ENCODE measurements at regions not wholly inside any gene's neighbourhood (a gene's known extent, or its start where the extent isn't known, plus 50 kb on each side); places are given as distances from the start of the nearest gene placed in this dataset.
"Not testable (repeated sequence)": the region's sequence is repeated elsewhere in the genome, so short reads cannot be mapped to it uniquely, and the experiment has no call there.

DNA sequence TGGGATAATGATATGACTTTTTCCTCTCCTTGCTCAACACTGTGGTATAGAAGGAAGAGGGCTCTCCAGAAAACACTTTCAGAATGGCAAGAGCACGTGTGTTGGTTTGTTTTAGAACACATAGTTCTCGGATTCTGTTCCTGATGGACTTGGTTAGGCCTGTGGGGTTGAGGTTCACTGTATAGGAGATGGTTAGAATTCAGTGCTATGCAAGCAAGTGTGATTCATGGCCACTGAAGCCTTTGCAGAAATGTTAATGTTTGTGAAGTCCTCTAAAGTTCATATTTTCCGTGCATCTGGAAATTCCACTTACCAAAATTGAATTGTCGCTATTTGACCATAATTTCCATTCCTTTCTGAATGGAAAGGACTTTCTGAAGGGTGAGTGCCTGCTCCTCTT is 233.2 kb upstream of the DDHD1 start:
- DNase-seq, result no peak

DNA sequence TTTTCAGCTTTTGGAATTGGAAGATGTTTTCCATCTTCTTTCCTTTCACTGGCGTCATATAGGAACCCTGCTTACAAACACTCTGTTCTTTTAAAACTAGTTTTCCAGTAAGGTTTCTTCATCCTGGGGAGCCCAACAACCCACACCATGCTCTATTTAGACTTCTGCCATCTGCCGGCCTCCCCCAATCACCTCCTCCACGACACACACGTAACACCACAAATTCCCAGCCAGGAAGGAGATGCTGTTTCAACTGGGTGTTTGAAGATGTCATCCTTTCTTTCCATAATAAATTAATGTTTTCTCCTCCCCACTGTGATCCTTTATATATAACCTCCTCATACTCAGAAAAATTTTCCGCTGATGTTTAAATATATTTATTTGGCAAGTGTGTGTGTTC is 231.4 kb upstream of the DDHD1 start:
- DNase-seq, result no peak

DNA sequence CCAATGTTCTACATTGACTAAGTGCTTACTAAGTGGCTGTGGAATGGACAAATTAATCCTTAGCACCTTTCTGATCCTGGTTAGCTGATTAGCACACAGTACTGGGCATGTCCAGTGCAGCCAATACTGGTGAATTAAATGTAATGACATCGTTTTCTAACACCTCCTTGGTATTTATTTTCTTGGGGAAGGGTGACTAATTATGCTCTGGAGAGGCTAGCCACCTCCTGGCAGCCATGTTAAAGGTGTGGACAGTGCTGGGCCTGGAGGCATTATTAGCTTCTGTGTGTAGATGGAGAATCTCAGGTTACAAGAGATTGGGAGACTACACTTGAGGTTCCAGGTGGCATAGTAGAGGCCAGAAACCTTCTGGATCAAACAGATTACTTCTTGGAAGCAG is 230.9 kb upstream of the DDHD1 start:
- no peak for DNase-seq

DNA sequence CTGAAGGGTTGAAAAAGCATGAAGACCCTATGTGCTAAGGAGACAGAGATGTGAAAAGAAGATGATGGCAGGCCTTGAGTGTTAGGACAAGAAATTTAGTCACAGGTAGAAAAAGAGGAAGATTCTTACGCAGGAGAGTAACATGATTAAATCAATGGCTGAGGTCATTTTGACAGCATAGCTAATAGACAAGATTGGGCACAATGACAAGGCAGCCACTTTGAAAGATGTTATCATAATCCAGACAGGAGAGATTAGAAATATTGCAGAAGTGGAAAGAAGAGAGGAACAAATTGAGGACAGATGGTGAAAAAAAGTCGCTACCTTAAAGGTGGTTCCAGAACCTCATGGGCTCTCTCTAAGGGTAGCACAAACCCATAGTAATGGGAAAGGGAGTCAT is 228.8 kb upstream of the DDHD1 start:
- DNase-seq, result no peak

DNA sequence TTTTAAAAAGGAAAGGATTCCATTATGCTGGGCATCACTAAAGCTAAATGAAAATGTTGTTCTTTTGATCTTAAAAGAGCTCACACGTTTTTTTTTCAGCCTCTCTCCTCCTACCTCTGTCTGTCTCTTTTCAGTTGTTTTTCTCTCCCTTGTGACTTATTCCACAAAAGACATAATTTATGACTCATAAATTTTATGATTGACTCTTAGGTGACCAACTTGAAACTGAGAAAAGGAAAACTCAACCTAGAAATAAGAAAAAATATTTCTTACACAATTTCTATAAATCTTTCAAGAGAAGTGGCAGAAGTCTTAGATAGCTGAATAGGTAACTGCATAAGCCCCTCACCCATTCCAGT is 227.7 kb upstream of the DDHD1 start:
- no peak for DNase-seq

DNA sequence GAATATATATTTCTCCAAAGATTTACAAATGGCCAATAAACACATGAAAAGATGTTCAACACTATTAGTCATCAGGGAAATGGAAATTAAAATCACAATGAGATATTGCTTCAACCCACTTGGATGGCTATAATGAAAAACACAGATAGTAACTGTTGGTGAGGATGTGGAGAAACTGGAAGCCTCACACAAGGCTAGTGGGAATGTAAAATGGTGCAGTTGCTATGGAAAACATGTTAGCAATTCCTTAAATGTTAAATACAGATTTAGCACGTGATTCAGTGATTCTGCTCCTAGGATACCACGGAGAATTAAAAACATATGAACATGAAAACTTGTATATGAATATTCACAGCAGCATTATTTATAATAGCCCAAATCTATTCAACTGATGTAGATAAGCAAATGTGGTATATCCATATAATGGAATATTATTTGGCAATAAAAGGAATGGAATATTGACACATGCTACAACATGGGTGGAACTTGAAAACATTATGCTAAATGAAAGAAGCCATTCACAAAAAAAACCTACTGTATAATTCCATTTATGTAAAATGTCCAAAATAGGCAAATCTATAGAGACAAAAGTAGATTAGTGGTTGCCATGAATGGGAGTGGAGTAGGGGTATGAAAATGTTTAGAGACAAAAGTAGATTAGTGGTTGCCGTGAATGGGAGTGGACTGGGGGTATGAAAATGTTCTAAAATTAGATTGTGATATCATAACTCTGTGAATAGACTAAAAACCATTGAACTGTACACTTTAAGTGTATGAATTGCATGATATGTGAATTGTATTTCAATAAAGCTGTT is 227.1 kb upstream of the DDHD1 start:
- no peak for DNase-seq

DNA sequence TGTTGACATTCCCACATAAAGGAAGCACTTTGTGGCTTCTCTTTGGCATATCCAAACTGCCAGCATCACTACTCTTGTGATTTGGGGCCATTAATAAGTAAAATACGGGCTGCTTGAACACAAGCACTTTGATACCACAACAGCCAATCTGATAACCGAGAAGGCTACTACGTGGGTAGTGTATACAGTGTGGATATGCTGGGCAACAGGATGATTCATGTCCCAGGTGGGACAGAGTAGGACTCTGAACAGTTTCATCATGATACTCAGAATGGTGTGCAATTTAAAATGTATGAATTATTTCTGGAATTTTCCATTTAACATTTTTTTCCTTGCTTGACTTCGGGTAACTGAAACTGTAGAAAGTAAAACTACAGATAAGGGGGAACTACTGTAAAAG is 225.0 kb upstream of the DDHD1 start:
- DNase-seq, result no peak

DNA sequence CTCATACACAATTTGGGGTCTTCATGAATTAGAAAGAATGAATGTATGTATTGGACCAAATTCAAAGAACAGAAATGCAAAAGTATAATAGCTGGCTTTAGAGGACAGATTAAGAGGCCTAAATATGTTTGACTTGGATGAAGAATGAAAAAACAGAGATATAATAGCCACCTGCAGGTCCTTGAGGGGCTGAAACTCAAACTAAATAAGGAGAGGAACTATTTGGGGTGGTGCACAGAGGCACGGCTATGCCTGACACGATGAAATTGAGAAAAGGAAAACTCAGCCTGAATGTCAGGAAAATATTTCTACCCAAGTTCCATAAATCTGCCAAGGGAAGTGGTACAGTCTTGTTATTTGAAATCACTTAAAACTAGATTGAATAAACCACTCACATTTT is 222.9 kb upstream of the DDHD1 start:
- no peak for DNase-seq

DNA sequence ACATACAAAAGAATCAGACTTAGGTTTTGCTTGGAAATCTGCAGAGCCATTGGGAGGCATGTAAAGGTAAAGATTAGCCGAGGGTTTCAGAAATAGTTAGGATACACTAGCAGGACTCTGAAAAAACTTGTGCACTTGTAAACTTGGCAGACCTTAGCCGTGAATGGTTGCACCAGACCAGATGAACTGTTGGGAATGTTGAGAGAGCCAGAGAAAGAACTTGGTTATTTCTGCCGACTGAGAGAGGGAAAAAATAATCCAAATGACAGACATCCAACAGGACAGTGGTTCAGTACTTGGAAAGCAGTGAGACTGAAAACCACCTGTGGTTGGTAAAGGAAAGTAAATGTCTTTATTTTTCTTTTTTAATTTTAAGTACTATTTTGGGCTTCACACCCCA is 222.5 kb upstream of the DDHD1 start:
- DNase-seq, result no peak

DNA sequence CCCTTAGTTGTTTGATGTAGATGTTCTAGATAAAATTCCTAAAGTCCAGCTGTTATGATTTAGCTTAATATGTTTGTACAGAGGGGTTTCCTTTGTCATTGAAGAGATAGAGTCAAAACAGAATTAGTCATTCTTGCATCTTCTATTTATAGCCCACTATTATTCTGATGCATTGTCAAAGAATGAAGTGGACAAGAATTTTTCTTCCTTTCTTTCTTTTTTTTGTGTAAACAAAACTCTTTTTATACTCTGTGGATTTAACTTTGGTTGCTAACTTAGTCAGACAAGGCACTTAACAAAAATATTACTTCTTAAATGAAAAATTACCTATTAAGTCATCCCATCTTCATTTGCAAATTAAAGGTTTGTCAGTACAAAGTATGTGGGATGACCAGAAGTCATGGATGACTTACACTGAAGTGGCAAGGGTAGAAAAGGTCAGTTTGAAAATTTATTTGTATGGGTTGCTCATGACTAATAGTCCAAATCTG is 215.6 kb upstream of the DDHD1 start:
- DNase-seq, result no peak

DNA sequence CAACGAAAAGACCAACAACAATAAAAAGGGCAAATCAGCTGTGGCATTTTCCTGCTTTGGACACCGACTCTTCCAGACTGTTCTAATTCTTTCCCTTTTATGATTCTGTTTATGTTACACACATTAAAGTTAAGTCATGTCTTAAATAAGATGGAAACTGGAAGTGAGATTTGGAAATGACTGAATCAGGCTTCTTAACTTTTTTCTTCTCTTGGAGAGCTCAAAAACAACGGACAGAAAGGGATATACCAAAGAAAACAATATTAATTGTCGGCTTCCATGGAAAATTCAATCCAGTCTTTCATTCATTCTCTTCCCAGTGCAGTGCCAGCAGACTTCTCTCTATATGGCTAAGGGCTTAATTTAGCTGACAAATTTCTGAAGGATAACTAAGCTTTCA is 214.9 kb upstream of the DDHD1 start:
- DNase-seq, result no peak

DNA sequence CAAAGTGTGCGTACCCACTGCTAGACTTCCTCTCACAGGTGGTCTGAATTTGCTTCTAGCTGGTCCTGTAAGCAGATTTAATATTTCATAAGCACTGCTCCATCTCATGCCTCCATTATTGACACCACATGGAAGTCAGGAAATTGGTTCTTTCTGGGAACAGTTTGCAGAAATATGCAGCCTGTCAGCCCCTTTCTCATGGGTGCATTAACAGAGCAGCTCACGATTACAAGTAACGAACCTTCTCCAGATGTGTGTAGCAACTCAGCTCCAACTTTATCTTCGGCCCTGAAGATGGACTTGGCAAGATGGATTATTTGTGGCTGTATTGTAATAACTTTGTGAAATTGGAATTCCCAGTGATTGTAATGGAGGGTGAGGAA is 214.5 kb upstream of the DDHD1 start:
- no peak for DNase-seq

DNA sequence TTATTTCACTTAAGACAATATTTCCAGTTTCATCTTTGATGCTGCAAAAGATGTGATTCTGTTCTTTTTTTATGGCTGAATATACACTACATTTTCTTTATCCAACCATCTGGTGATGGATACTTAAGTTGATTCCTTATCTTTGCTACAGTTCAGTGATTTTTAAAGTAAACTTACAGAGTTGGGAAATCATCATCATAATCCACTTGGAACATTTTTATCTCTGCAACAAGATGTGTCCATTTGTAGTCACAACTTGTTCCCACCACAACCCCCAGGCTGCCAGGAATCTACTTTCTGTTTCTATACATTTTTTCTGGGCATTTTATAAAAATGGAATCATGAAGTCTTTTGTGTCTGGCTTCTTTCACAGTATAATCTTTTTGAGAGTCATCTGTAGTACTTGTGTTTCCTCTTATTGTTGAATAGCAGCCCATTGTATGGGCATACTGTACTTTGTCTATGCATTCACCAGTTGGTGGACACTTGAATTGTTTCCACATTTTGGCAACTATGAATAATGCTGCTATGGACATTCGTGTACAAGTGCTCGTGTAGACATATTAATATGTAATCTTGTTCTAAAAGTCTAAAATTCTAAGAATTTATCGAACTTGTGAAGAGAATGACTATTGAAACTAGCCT is 212.5 kb upstream of the DDHD1 start:
- DNase-seq, result no peak

DNA sequence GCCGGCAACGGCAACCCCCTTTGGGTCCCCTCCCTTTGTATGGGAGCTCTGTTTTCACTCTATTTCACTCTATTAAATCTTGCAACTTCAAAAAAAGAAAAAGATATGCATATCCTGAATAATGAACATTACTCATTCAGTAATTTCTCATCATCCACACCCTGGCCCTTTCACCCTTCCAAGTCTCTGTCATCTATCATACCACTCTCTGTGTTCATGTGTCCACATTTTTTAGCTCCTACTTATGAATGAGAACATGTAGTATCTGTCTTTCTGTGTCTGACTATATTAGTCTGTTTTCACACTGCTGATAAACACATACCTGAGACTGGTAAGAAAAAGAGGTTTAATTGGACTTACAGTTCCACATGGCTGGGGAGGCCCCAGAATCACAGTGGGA is 209.8 kb upstream of the DDHD1 start:
- DNase-seq, result not testable (repeated sequence)

DNA sequence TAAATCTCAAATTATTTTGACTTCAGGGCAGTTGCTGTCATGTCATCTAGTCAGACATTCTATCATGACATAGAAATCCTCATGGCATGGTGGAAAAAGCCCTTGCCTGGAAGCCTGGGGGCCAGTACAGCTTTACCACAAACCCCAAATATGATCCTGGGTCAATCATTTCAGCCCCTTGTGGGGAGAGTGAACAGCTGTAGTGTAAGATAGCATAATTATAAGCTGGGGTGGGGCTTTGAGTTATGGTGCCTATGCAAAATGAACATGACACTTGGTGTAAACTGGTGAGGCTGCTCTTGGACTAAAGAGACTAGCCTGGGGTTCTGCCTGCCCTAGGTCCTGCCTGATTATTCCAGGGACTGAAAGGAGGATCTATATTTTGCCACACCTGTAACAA is 207.7 kb upstream of the DDHD1 start:
- DNase-seq, result no peak

DNA sequence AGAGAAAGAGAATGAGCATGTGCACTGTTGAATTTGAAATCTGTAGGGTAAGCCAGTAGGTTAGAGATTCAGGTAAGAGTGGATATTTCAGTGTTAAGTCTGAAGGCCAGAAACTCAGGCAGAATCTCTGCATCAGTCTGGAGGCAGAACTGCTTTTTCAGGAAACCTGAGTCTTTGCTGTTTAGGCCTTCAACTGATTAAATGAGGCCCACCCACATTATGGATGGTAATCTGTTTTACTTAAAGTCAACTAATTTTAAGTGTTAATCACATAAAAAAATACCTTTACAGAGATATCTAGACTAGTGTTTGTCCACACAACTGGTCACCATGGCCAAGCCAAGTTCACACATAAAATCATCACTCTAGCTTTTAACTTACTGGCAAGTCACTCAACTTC is 205.0 kb upstream of the DDHD1 start:
- no peak for DNase-seq

DNA sequence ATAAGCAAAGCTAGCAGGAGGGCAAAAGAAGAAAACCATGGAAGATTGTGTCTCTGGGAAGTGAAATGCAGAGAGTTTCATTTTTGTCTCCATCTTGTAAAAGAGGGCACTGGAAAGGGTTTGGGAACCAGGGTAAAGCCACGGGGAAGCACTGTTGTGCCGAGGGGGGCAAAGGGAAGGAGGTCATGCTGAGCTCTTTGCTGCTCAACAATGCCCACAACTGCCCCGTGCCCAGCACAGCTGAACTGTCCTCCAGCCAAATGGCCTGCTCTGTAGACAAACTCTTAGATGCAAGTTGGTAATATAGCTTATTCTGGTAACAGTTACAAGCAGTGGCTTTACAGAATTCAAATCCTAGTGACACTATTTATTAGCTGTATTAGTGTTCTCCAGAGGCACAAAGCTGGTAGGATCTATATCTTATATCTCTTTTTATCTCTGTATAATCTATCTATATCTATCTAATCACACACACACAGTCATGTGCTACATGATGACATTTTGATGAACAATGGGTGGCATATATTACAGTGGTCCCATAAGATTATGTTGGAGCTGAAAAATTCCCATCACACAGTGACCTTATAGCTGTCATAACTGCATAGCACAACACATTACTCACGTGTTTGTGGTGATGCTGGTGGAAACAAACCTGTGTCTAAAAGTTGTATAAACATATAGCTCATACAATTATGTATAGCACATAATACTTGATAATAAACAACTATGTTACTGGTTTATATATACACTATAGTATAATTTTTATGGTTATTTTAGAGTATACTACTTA is 203.4 kb upstream of the DDHD1 start:
- no peak for DNase-seq

DNA sequence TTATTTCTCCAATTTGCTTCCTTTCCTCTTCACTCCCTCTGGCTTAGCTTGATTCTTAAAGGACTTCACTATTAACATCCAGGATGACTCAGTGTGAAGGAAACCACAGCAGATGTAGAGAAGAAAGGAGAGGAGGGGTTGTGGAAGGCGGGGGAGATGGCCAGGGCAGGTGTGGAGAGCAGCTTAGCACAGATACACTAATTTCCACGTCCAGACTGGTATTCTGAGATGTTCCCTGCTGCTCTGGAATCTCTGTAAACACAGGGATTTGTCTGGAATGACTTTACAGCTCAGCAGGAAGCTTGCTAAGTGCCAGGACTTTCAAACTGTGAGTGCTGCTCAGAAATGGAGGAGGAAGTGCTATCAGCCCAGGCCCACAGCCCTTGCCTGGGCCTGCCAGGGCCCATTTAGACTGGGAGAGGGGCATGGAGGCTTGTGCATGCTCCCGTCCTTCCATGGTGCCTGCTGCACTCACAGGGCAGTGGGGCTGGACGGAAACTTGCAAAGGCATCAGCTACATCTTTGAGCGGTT is 202.5 kb upstream of the DDHD1 start:
- no peak for DNase-seq

DNA sequence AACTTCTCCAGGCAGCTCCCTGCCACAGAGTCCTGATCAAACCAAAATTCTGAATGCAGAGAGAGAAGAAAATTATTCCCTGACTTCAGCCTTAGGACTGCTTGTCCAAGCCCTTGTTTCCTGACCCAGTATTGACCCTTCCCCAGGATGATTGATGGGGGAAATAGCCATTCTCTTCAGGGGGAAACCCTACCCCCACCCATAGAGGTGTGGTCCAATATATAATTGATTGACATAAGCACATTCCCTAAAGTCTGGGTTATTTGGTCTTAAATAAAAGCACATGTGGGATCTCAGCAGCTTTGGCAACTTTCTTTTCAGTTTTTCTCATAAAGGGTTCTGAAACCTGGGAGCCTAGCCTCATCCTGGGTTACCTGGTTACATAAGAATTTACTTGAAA is 201.2 kb upstream of the DDHD1 start:
- DNase-seq, result no peak

DNA sequence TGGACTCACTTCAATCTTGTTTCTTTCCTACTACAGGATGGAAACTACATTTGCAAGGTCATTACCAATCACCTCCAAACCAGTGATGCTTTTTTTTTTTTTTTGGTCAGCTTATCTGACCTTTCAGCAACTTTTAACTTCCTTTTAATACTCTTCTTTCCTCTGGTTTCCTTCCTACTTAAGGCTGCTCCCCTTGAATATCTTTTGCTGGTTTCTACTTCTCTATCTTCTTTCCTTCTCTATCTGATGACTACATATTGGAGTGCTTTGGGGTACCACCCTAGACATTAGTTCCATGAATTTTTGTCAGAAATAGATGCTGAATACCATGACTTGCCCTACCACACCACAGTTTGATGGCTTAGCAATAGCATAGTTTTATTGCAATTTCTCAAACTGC is 197.7 kb upstream of the DDHD1 start:
- no peak for DNase-seq

DNA sequence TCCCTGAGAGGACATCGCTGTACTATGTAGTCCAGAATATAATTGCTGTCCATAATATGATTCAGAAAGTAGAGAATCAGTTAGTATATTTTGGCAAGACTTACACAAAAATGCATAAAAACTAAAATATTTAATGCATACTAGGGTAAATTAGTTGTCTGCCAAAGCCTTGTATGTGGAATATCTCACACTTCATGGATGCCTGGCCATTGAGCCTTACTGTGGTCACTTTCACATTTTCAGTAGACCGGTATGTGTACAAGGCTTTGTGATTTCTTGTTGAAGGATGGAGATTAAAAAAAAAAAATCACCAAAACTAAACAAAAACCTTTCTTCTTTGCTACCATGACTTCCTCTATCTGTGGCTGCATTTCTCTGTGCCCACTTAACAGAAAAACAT is 197.3 kb upstream of the DDHD1 start:
- DNase-seq, result no peak

DNA sequence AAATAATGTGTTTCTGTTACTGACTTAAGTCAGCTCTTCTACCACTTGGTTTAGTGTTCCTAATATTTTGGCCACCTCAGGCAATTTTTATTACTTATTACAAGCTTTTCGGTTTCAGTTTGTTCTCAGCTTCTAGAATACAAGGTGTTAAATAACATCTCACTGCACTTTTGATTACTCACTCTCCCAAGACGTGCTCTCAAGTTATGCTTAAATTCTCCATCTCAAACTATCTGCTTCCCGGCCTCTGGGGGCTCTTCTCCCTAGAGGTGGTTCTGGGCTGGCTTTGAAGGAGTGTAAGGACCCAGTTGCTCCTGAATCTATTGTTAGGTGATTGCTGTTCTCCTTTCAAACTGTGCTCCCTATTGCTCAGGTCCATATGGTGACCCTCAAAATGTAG is 193.9 kb upstream of the DDHD1 start:
- no peak for DNase-seq

DNA sequence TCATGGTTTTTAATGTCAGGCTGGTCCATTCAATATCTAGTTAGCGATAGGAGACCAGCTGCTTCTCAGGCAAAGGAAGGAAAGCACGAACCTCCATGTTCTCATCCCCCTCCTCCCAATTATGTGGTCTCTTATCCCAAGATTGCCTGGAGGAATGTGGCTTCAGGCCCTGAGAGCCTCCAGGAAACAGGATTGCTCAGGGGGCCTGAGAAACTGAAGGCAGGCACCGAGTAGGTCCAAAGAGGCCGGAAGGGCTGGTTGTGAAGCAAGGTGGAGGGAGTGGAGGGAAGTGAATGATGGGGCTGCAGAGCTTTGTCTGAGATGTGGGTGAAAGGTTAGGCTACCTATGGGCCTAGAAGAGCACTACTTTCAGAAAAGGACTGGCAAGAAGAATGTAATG is 188.2 kb upstream of the DDHD1 start:
- no peak for DNase-seq

DNA sequence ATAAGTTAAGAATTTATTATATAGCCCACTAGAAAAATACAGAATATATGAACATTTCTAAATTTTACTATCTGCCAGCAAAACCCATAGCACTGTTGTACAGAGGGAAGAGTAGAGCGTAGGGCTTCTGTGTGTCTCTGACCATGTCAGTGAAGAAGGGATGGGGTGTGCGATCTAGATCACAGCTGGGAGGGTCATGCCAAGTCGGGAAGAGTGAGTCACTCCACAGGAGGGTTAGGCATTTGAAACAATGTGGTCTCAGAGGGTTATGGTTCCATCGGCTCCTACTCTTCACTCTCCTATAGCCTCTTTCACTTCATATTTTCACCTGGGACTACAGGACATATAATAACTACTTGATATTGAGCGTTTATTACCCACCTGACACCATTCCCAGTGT is 185.1 kb upstream of the DDHD1 start:
- no peak for DNase-seq

Measured in CD4-positive, alpha-beta T cell treated with Interleukin-4 for 4 hours (primary cell).